BE2C (cell line): ENCODE measurements at regions not wholly inside any gene's neighbourhood (a gene's known extent, or its start where the extent isn't known, plus 50 kb on each side); places are given as distances from the start of the nearest gene placed in this dataset.

ENCODE experiments used
- DNase-seq: peaks from one replicate; pipeline ENCODE4 v3.0.0-alpha.2; 2020
- H3K27me3 ChIP-seq: fragments of 250-450 bp; sonication (Bioruptor Pico); 2 replicates; pipeline ENCODE4 v1.5.1; 2020; ENCODE audit warnings: mild to moderate bottlenecking
- H3K36me3 ChIP-seq: fragments of 250-450 bp; sonication (Bioruptor Pico); 2 replicates; pipeline ENCODE4 v1.5.1; 2020; ENCODE audit warnings: mild to moderate bottlenecking
- H3K4me1 ChIP-seq: fragments of 250-450 bp; sonication (Bioruptor Pico); 2 replicates; pipeline ENCODE4 v1.5.1; 2020
- H3K4me3 ChIP-seq: 2 replicates; pipeline ENCODE4 v1.5.1; 2011; ENCODE audit warnings: low read depth, low read length
- H3K9me3 ChIP-seq: fragments of 250-450 bp; sonication (Bioruptor Pico); 2 replicates; pipeline ENCODE4 v1.5.1; 2020
- TF ChIP-seq, protein P1 (sequence below): IDR thresholded peaks from 2 replicates; pipeline ENCODE4 v1.5.1; 2012; ENCODE audit warnings: mild to moderate bottlenecking, low read depth, low read length

DNA sequence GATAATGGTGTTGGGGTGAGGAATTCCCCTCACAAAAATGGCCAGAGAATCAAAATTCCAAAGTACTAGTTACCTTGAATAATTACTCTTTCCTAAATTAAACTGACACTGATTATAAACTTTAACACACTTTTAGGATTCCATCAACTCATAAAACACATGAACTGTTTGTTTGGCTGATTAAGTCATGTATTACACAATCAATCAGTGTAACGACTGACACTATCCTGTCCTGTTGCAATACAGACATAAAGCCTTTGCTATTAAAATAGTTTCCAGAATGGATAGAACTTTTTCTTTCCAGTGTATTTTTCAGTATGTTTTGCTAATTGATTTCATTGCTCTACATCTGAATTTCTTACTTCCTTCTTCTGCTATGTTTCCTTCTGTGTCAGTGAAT, 1709.4 kb upstream of the RAG2 start:
- H3K9me3 ChIP-seq, result no peaks in the 10 kb centered on the region
- TF ChIP-seq, protein P1, sequence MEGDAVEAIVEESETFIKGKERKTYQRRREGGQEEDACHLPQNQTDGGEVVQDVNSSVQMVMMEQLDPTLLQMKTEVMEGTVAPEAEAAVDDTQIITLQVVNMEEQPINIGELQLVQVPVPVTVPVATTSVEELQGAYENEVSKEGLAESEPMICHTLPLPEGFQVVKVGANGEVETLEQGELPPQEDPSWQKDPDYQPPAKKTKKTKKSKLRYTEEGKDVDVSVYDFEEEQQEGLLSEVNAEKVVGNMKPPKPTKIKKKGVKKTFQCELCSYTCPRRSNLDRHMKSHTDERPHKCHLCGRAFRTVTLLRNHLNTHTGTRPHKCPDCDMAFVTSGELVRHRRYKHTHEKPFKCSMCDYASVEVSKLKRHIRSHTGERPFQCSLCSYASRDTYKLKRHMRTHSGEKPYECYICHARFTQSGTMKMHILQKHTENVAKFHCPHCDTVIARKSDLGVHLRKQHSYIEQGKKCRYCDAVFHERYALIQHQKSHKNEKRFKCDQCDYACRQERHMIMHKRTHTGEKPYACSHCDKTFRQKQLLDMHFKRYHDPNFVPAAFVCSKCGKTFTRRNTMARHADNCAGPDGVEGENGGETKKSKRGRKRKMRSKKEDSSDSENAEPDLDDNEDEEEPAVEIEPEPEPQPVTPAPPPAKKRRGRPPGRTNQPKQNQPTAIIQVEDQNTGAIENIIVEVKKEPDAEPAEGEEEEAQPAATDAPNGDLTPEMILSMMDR, result no peak
- no peaks in the 10 kb centered on the region for H3K4me1 ChIP-seq
- H3K27me3 ChIP-seq, result no peaks in the 10 kb centered on the region
- H3K4me3 ChIP-seq, result no peak overlapping the region
- H3K36me3 ChIP-seq, result no peaks in the 10 kb centered on the region
- DNase-seq, result no peak

DNA sequence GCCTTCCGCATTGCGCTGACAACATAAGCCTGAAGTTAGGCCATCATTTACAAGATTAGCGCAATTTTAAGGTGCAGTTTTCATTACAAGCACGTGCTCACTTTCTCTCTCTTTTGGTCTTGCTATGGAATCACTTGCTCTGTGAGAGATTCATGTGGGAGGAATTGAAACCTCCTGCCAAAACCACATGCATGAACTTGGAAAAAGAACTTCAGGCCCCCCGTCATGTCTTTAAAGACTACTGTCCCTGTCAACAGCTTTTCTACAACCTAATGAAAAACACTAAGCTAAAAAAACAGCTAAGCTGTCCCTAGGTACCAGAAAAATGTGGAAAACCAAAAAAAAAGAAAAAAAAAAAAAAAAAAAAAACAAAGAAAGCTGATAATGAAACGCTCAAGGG, 1707.6 kb upstream of the RAG2 start:
- H3K4me3 ChIP-seq, result no peak overlapping the region
- no peak for DNase-seq
- H3K4me1 ChIP-seq, result no peaks in the 10 kb centered on the region
- no peaks in the 10 kb centered on the region for H3K36me3 ChIP-seq
- TF ChIP-seq, protein P1, result no peak
- H3K9me3 ChIP-seq, result no peaks in the 10 kb centered on the region
- H3K27me3 ChIP-seq, result no peaks in the 10 kb centered on the region

DNA sequence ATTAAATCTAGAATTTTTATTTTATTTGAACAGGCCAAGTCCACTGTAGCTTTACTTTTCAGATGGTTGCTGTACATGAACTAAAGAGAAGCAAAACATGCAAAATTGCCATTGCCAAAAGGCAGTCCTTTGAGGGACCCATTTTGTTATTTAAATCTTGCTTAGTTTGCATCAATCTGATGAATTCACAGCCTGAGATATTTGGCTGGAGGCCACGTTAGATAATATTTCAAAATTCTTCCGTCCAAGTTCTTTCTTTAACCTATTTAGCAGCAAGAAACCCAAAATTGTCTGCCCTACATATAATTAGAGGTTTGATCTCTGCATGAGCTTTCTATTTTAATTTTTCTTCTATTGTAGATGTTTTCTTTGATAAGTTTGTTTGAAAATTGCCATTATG, 1706.9 kb upstream of the RAG2 start:
- TF ChIP-seq, protein P1, result no peak
- no peaks in the 10 kb centered on the region for H3K4me1 ChIP-seq
- H3K27me3 ChIP-seq, result no peaks in the 10 kb centered on the region
- no peak for DNase-seq
- H3K9me3 ChIP-seq, result no peaks in the 10 kb centered on the region
- no peaks in the 10 kb centered on the region for H3K36me3 ChIP-seq
- H3K4me3 ChIP-seq, result no peak overlapping the region

DNA sequence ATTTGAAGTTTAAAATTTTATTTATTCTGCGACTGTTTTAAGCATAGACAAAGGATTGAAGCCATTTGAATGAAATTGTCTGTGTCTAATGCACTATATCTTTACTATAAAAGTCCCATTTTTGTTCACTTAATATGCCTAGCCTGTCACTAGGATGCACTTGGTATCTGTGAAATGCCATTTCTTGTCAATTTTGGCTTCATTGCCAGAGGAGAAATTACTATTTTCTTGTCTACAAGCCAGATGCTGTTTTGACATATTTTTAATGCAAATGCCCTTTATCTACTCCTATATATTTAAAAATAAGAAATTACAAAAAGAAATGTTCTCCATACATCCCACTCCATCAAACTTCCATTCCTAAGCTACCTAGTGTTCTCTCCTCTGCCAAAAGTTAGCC, 1704.5 kb upstream of the RAG2 start:
- H3K4me1 ChIP-seq, result no peaks in the 10 kb centered on the region
- H3K9me3 ChIP-seq, result no peaks in the 10 kb centered on the region
- no peaks in the 10 kb centered on the region for H3K36me3 ChIP-seq
- no peaks in the 10 kb centered on the region for H3K27me3 ChIP-seq
- TF ChIP-seq, protein P1, result no peak
- DNase-seq, result no peak
- H3K4me3 ChIP-seq, result no peak overlapping the region

DNA sequence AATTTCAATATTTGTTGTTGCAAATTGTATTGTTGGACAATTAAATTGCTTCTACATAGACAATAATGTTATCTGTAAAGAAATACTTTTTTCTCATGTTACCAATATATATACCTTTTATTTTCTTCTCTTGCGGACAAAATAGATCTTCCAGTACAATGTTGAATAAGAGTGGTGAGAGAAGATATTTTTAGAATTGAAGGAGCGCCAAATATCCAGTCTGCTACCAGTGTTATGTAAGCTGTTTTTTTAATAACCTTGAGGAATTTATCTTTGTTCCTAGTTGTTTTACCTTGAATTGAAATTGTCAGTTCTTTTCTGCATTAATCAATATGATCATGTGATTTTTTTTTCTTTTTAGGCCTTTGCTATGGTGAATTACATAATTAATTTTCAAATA, 1702.5 kb upstream of the RAG2 start:
- Histone ChIP-seq H3K27me3 (no peaks in the 10 kb centered on the region), H3K4me1 (no peaks in the 10 kb centered on the region), H3K4me3 (no peak overlapping the region)

DNA sequence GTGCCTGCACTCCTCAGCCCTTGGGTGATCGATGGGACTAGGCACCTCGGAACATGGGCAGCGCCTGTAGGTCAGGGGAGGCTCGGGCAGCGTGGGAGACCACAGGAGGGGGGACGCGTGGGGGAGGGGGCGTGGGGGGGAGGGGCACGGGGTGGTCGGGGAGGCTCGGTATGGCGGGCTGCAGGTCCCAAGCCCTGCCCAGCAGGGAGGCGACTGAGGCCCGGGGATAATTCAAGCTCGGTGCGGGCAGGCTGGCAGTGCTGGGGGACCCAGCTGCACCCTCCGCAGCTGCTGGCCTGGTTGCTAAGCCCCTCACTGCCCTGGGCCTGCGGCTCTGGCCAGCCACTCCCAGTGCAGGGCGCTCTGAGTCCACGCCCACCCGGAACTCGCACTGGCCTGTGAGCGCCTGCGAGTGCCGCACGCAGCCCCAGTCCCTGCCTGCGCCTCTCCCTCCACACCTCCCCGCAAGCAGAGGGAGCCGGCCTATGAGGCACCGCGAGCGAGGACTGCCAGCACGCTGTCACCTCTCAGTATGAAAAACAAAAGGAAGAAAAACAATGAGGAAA, 1698.3 kb upstream of the RAG2 start:
- Histone ChIP-seq H3K4me3 (no peak overlapping the region), H3K27me3 (no peaks in the 10 kb centered on the region), H3K9me3 (no peaks in the 10 kb centered on the region), H3K36me3 (no peaks in the 10 kb centered on the region), H3K4me1 (no peaks in the 10 kb centered on the region)
- TF ChIP-seq, protein P1, result no peak
- DNase-seq, result no peak

More for the DNA sequence above, 1702.5 kb upstream of the RAG2 start:
- Histone ChIP-seq H3K9me3 (no peaks in the 10 kb centered on the region), H3K36me3 (no peaks in the 10 kb centered on the region)
- TF ChIP-seq, protein P1, result no peak
- DNase-seq, result no peak
